ENCODE measurements at regions not wholly inside any gene's neighbourhood (a gene's known extent, or its start where the extent isn't known, plus 50 kb on each side); places are given as distances from the start of the nearest gene placed in this dataset.
A peak's percentile ranks its signal among the peaks of the same experiment; 100 is the strongest.
"Not testable (repeated sequence)": the region's sequence is repeated elsewhere in the genome, so short reads cannot be mapped to it uniquely, and the experiment has no call there.

DNA sequence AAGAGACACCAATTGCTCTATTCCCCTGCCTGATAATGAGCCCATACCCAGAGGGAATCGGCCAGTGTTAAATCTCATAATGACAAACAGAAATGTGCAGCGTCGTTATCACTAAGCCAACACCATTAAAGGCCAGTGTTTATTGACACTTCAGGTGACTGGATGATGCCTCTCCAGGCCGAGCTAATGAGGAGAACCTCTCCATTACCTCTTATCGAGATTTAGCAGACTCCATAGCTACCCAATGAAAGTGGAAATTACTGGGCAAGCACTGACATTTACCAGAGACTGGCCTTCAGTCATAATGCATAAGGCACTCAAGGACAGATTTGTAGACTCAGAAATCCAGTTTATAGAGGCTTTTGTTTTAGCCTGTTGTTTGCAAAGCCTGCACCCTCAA lies 669.5 kb downstream of the MAFB start:
- 20 to 39% (median 32%) methylated on average over 5 of the region's 5 CpGs for WGBS, 5 donors
- Histone ChIP-seq H3K4me3 (no peak overlapping the region), H3K27me3 (no peaks in the 10 kb centered on the region), H3K36me3 (no peaks in the 10 kb centered on the region), H3K27ac (no peak overlapping the region), H3K4me1 (no peaks in the 10 kb centered on the region), H3K9me3 (peaks cover 0 to 6% (median 0%) of the 10 kb centered on the region in 4 donors)
- TF ChIP-seq POLR2A (IDR thresholded peaks at IDR 0.05) (no peak), POLR2AphosphoS5 (IDR thresholded peaks at IDR 0.05) (no peak), EP300 (IDR thresholded peaks at IDR 0.05) (no peak)
- TF ChIP-seq, protein P1, sequence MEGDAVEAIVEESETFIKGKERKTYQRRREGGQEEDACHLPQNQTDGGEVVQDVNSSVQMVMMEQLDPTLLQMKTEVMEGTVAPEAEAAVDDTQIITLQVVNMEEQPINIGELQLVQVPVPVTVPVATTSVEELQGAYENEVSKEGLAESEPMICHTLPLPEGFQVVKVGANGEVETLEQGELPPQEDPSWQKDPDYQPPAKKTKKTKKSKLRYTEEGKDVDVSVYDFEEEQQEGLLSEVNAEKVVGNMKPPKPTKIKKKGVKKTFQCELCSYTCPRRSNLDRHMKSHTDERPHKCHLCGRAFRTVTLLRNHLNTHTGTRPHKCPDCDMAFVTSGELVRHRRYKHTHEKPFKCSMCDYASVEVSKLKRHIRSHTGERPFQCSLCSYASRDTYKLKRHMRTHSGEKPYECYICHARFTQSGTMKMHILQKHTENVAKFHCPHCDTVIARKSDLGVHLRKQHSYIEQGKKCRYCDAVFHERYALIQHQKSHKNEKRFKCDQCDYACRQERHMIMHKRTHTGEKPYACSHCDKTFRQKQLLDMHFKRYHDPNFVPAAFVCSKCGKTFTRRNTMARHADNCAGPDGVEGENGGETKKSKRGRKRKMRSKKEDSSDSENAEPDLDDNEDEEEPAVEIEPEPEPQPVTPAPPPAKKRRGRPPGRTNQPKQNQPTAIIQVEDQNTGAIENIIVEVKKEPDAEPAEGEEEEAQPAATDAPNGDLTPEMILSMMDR (IDR thresholded peaks at IDR 0.05), result no peak
- intact Hi-C loops (cut with DNase I; ENCODE audit: low total_unique reads), result no loop called here
- peak in 1 of 2 donors; percentile 46 for DNase-seq

DNA sequence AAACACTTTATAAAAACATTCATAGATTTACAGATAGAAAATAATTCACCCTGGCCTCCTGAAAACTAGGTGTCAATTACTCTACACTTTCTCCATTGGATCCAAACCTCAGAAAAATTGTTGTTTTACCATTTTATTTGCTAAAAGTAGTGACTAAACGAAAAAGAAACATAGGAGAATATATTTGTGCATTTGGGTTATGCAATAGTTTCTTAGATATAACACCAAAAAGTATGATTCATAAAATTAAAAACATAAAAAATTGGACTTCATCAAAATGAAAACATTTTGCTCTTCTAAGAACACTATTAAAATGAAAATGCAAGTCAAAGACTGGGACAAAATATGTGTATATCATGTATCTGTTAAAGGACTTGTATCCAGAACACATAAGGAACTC lies 671.3 kb downstream of the MAFB start:
- H3K27ac ChIP-seq, result no peak overlapping the region
- no peaks in the 10 kb centered on the region for H3K27me3 ChIP-seq
- peaks cover 0 to 6% (median 0%) of the 10 kb centered on the region in 4 donors for H3K9me3 ChIP-seq
- no peaks in the 10 kb centered on the region for H3K36me3 ChIP-seq
- H3K4me3 ChIP-seq, result no peak overlapping the region
- intact Hi-C loops (cut with DNase I; ENCODE audit: low total_unique reads), result no loop called here
- TF ChIP-seq, protein P1 (IDR thresholded peaks at IDR 0.05), result no peak
- TF ChIP-seq POLR2AphosphoS5 (IDR thresholded peaks at IDR 0.05), result no peak
- no peak for TF ChIP-seq EP300 (IDR thresholded peaks at IDR 0.05)
- no peak for TF ChIP-seq POLR2A (IDR thresholded peaks at IDR 0.05)
- WGBS, 5 donors, result 28 to 53% (median 51%) methylated on average over 1 of the region's 1 CpG
- DNase-seq, result no peak
- no peaks in the 10 kb centered on the region for H3K4me1 ChIP-seq

DNA sequence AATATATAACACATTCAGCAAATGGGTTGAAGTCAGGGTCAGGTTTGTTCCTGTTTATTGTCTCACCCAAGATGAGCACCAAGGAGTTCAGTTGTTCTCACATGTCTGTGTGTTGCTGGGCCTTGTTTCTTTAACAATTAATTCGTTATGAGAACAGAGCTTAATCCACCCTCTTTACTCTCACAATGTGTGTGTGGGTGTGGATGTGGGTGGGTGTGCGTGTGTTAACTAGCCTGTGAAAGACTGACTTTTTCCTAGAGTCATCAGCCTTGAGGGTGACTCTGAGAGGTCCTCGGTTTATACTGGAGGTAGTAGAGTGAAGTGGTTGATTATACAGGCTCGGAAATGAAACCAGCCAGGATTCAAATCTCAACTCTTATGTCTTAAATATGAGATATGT lies 672.1 kb downstream of the MAFB start:
- Histone ChIP-seq H3K36me3 (no peaks in the 10 kb centered on the region), H3K27ac (no peak overlapping the region), H3K27me3 (no peaks in the 10 kb centered on the region), H3K9me3 (peaks cover 0 to 6% (median 0%) of the 10 kb centered on the region in 4 donors), H3K4me3 (no peak overlapping the region), H3K4me1 (no peaks in the 10 kb centered on the region)
- DNase-seq, result no peak
- TF ChIP-seq EP300 (IDR thresholded peaks at IDR 0.05) (no peak), POLR2AphosphoS5 (IDR thresholded peaks at IDR 0.05) (no peak), POLR2A (IDR thresholded peaks at IDR 0.05) (no peak)
- TF ChIP-seq, protein P1 (IDR thresholded peaks at IDR 0.05), result no peak
- 66 to 76% (median 73%) methylated on average over 4 of the region's 4 CpGs for WGBS, 5 donors
- intact Hi-C loops (cut with DNase I; ENCODE audit: low total_unique reads), result no loop called here

DNA sequence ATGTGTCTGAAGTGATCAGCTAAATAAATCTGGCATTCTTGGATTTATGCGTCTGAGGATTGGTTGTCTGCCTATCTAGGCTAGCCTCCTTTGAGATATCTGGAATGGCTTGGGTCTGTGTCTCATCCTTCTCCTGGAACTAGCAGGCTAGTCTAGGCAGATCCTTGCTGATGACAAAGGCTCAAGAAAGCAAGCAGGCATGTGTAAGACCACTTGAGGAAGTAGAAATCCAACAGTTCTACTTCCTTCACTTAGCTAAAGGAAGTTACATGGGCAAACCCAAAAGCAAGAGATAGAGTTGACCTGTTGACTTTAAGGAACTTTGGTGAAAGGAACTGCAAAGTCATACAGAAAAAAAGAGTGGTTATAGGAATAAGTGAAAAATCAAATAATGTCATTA lies 672.6 kb downstream of the MAFB start:
- no peaks in the 10 kb centered on the region for H3K4me1 ChIP-seq
- no peak for DNase-seq
- H3K36me3 ChIP-seq, result no peaks in the 10 kb centered on the region
- TF ChIP-seq EP300 (IDR thresholded peaks at IDR 0.05) (no peak), POLR2A (IDR thresholded peaks at IDR 0.05) (no peak), POLR2AphosphoS5 (IDR thresholded peaks at IDR 0.05) (no peak)
- TF ChIP-seq, protein P1 (IDR thresholded peaks at IDR 0.05), result no peak
- 24 to 91% (median 46%) methylated on average over 1 of the region's 1 CpG for WGBS, 5 donors
- H3K27ac ChIP-seq, result no peak overlapping the region
- intact Hi-C loops (cut with DNase I; ENCODE audit: low total_unique reads), result no loop called here
- peaks cover 0 to 6% (median 0%) of the 10 kb centered on the region in 4 donors for H3K9me3 ChIP-seq
- H3K4me3 ChIP-seq, result no peak overlapping the region
- no peaks in the 10 kb centered on the region for H3K27me3 ChIP-seq

DNA sequence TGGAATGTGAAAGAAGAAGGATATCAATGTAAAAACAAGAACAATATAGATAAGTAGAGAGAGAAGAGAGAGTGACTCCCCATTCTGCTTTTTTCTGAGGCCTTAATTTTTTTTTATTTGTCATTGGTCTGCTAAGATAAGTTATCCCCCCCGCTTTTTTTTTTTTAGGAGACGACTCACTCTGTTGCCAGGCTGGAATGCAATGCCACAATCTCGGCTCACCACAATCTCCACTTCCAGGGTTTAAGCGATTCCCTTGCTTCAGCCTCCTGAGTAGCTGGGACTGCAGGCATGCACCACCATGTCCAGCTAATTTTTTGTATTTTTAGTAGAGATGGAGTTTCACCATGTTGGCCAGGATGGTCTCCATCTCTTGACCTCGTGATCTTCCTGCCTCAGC lies 677.0 kb downstream of the MAFB start:
- H3K4me3 ChIP-seq; intact Hi-C loops (cut with DNase I; ENCODE audit: low total_unique reads); H3K27ac ChIP-seq; H3K36me3 ChIP-seq; H3K27me3 ChIP-seq; H3K9me3 ChIP-seq; DNase-seq; H3K4me1 ChIP-seq: not testable (repeated sequence)
- WGBS, 5 donors, result 54 to 82% (median 72%) methylated on average over 4 to 5 of the region's 5 CpGs

Data from stomach (tissue), 8 donors.